ENCODE measurements at regions not wholly inside any gene's neighbourhood (a gene's known extent, or its start where the extent isn't known, plus 50 kb on each side); places are given as distances from the start of the nearest gene placed in this dataset.

- TF ChIP-seq CTCF (IDR thresholded peaks at IDR 0.05; ENCODE audit: low read depth, low read length) (no peak), POLR2A (IDR thresholded peaks at IDR 0.05; ENCODE audit: extremely low read depth, insufficient read length) (no peak), MYC (IDR thresholded peaks at IDR 0.05; ENCODE audit: low read depth, low read length) (no peak)
- TF ChIP-seq, protein P1, sequence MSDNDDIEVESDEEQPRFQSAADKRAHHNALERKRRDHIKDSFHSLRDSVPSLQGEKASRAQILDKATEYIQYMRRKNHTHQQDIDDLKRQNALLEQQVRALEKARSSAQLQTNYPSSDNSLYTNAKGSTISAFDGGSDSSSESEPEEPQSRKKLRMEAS (IDR thresholded peaks at IDR 0.05; ENCODE audit: low read depth, low read length) = no peak
- H3K4me3 ChIP-seq (ENCODE audit: low read depth, low read length) = no peak overlapping the region
These were observed 187.1 kb downstream of the C3orf38 start for GRCh38 chr3:88336894-88337293.

GRCh38 chr3:88343264-88343663 is 193.5 kb downstream of the C3orf38 start:
- no peak for TF ChIP-seq MYC (IDR thresholded peaks at IDR 0.05; ENCODE audit: low read depth, low read length)
- TF ChIP-seq POLR2A (IDR thresholded peaks at IDR 0.05; ENCODE audit: extremely low read depth, insufficient read length) = no peak
- TF ChIP-seq, protein P1 (IDR thresholded peaks at IDR 0.05; ENCODE audit: low read depth, low read length) = no peak
- no peak for TF ChIP-seq CTCF (IDR thresholded peaks at IDR 0.05; ENCODE audit: low read depth, low read length)
- no peak for DNase-seq (ENCODE audit: low read depth)
- no peak overlapping the region for H3K4me3 ChIP-seq (ENCODE audit: low read depth, low read length)

More at GRCh38 chr3:88336894-88337293, 187.1 kb downstream of the C3orf38 start:
- no peak for DNase-seq (ENCODE audit: low read depth)

DNA sequence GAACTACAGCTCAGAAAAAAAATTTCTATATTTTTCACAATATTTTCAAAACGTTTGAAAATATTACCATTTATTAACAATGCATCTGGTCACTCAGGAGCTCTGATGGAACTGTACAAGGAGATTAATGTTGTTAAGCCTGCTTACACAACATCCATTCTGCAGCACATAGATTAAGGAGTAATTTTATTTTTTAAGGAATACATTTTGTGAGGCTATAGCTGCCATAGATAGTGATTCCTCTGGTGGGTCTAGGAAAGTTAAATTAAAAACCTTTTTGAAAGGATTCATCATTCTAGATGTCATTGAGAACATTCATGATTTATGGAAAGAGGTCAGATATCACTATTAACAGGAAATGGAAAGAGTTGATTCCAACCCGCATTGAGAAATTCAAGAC is 196.9 kb downstream of the C3orf38 start:
- TF ChIP-seq POLR2A (IDR thresholded peaks at IDR 0.05; ENCODE audit: extremely low read depth, insufficient read length) = no peak
- H3K4me3 ChIP-seq (ENCODE audit: low read depth, low read length) = no peak overlapping the region

GRCh38 chr3:88362428-88362827 is 212.7 kb downstream of the C3orf38 start:
- no peak for DNase-seq (ENCODE audit: low read depth)
- no peak overlapping the region for H3K4me3 ChIP-seq (ENCODE audit: low read depth, low read length)
- TF ChIP-seq, protein P1 (IDR thresholded peaks at IDR 0.05; ENCODE audit: low read depth, low read length) = no peak
- TF ChIP-seq POLR2A (IDR thresholded peaks at IDR 0.05; ENCODE audit: extremely low read depth, insufficient read length) (no peak), CTCF (IDR thresholded peaks at IDR 0.05; ENCODE audit: low read depth, low read length) (no peak), MYC (IDR thresholded peaks at IDR 0.05; ENCODE audit: low read depth, low read length) (no peak)

More for the DNA sequence above, 196.9 kb downstream of the C3orf38 start:
- no peak for DNase-seq (ENCODE audit: low read depth)

DNA sequence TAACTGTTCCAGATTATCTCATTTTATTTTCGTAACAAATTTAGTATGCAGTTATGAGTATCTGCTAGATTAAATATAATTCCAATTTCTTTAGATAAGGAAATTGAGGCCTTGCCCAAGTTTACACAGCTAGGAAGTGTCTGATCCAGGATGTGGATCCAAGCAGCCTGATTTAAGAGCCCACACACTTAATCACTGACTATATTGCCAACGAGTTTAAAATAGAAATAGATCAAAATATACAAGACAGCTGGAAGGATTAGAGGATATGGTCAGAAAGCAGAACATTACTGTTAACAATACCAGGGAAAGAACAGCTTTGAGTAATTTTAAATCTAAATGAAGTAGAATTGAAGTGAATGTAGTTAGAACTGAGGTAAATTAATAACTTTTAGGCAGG is 215.2 kb downstream of the C3orf38 start:
- TF ChIP-seq, protein P1 (IDR thresholded peaks at IDR 0.05; ENCODE audit: low read depth, low read length) = no peak
- no peak for TF ChIP-seq POLR2A (IDR thresholded peaks at IDR 0.05; ENCODE audit: extremely low read depth, insufficient read length)
- TF ChIP-seq MYC (IDR thresholded peaks at IDR 0.05; ENCODE audit: low read depth, low read length) = no peak
- no peak for TF ChIP-seq CTCF (IDR thresholded peaks at IDR 0.05; ENCODE audit: low read depth, low read length)
- H3K4me3 ChIP-seq (ENCODE audit: low read depth, low read length) = no peak overlapping the region
- DNase-seq (ENCODE audit: low read depth) = no peak

- TF ChIP-seq, protein P1 (IDR thresholded peaks at IDR 0.05; ENCODE audit: low read depth, low read length) = no peak
- TF ChIP-seq POLR2A (IDR thresholded peaks at IDR 0.05; ENCODE audit: extremely low read depth, insufficient read length) (no peak), CTCF (IDR thresholded peaks at IDR 0.05; ENCODE audit: low read depth, low read length) (no peak), MYC (IDR thresholded peaks at IDR 0.05; ENCODE audit: low read depth, low read length) (no peak)
- H3K4me3 ChIP-seq (ENCODE audit: low read depth, low read length) = no peak overlapping the region
- DNase-seq (ENCODE audit: low read depth) = no peak
These were observed 219.6 kb downstream of the C3orf38 start for GRCh38 chr3:88369337-88369736.

All from NB4 (cell line).